Urothelium cell line (cell line): ENCODE measurements at regions not wholly inside any gene's neighbourhood (a gene's known extent, or its start where the extent isn't known, plus 50 kb on each side); places are given as distances from the start of the nearest gene placed in this dataset.

Experiments
- DNase-seq: peaks from one replicate; pipeline ENCODE4 v3.0.0; 2011; ENCODE audit warnings: low spot score, mixed read lengths
- FAIRE-seq: peaks from 2 replicates; lab custom pipeline; 2011; peaks lifted over from hg19 to GRCh38; lab: Jason Lieb, UNC

GRCh38 chr12:45548426-45548825 lies 181.1 kb upstream of the ARID2 start:
- DNase-seq (no peak), FAIRE-seq (no peak)

- FAIRE-seq (no peak), DNase-seq (no peak)
These were observed 180.1 kb upstream of the ARID2 start for GRCh38 chr12:45549337-45549902.

- no peak for FAIRE-seq
These were observed 176.3 kb upstream of the ARID2 start for GRCh38 chr12:45553204-45553603.

GRCh38 chr12:45557016-45557415 lies 172.5 kb upstream of the ARID2 start:
- FAIRE-seq (no peak), DNase-seq (no peak)

More at GRCh38 chr12:45553204-45553603, 176.3 kb upstream of the ARID2 start:
- peak; percentile 12 for DNase-seq

- no peak for DNase-seq
- FAIRE-seq = no peak
These were observed 171.2 kb upstream of the ARID2 start for GRCh38 chr12:45558353-45558752.

GRCh38 chr12:45559537-45559936 lies 170.0 kb upstream of the ARID2 start:
- DNase-seq (no peak), FAIRE-seq (no peak)

GRCh38 chr12:45560689-45561088 lies 168.8 kb upstream of the ARID2 start:
- FAIRE-seq (no peak), DNase-seq (no peak)

- DNase-seq (no peak), FAIRE-seq (no peak)
These were observed 168.0 kb upstream of the ARID2 start for GRCh38 chr12:45561488-45561887.

GRCh38 chr12:45565590-45565989 lies 163.9 kb upstream of the ARID2 start:
- no peak for FAIRE-seq

GRCh38 chr12:45566257-45566656 lies 163.2 kb upstream of the ARID2 start:
- no peak for FAIRE-seq
- DNase-seq = no peak

More at GRCh38 chr12:45565590-45565989, 163.9 kb upstream of the ARID2 start:
- DNase-seq = no peak

GRCh38 chr12:45568808-45569207 lies 160.7 kb upstream of the ARID2 start:
- no peak for DNase-seq
- FAIRE-seq = no peak

GRCh38 chr12:45570501-45570900 lies 159.0 kb upstream of the ARID2 start:
- FAIRE-seq (no peak), DNase-seq (no peak)

GRCh38 chr12:45572114-45572513 lies 157.4 kb upstream of the ARID2 start:
- no peak for FAIRE-seq
- DNase-seq = no peak

GRCh38 chr12:45575417-45575816 lies 154.1 kb upstream of the ARID2 start:
- DNase-seq = no peak
- no peak for FAIRE-seq

- DNase-seq (no peak), FAIRE-seq (no peak)
These were observed 153.6 kb upstream of the ARID2 start for GRCh38 chr12:45575823-45576475.

- DNase-seq (no peak), FAIRE-seq (no peak)
These were observed 151.6 kb upstream of the ARID2 start for GRCh38 chr12:45577844-45578399.

GRCh38 chr12:45580356-45580969 lies 149.0 kb upstream of the ARID2 start:
- FAIRE-seq = no peak
- DNase-seq = no peak

- FAIRE-seq (no peak), DNase-seq (no peak)
These were observed 148.4 kb upstream of the ARID2 start for GRCh38 chr12:45581112-45581511.

GRCh38 chr12:45582536-45582935 lies 147.0 kb upstream of the ARID2 start:
- FAIRE-seq (no peak), DNase-seq (no peak)

- no peak for DNase-seq
These were observed 146.4 kb upstream of the ARID2 start for GRCh38 chr12:45582986-45583659.

GRCh38 chr12:45584336-45584735 lies 145.2 kb upstream of the ARID2 start:
- FAIRE-seq (no peak), DNase-seq (no peak)

More at GRCh38 chr12:45582986-45583659, 146.4 kb upstream of the ARID2 start:
- no peak for FAIRE-seq
